ENCODE measurements at regions not wholly inside any gene's neighbourhood (a gene's known extent, or its start where the extent isn't known, plus 50 kb on each side); places are given as distances from the start of the nearest gene placed in this dataset.

- ATAC-seq (no peak), DNase-seq (no peak)
- Histone ChIP-seq H3K4me1 (ENCODE audit: low read depth) (no peaks in the 10 kb centered on the region), H3K4me3 (no peak overlapping the region), H3K36me3 (ENCODE audit: low read depth) (no peaks in the 10 kb centered on the region), H3K9me3 (no peaks in the 10 kb centered on the region)
- intact Hi-C loops (cut with DNase I, micrococcal nuclease): no loop called here
- no peak for TF ChIP-seq CTCF (IDR thresholded peaks at IDR 0.05)
These were observed 529.2 kb downstream of the USP25 start for GRCh38 chr21:16258844-16259611.

GRCh38 chr21:16262091-16262490, 532.3 kb downstream of the USP25 start:
- H3K36me3 ChIP-seq (ENCODE audit: low read depth): no peaks in the 10 kb centered on the region
- intact Hi-C loops (cut with DNase I, micrococcal nuclease): no loop called here
- no peak for TF ChIP-seq CTCF (IDR thresholded peaks at IDR 0.05)
- H3K9me3 ChIP-seq: no peaks in the 10 kb centered on the region
- no peak overlapping the region for H3K4me3 ChIP-seq
- no peaks in the 10 kb centered on the region for H3K4me1 ChIP-seq (ENCODE audit: low read depth)
- no peak for ATAC-seq
- no peak for DNase-seq

GRCh38 chr21:16264319-16264718, 534.5 kb downstream of the USP25 start:
- DNase-seq: no peak

GRCh38 chr21:16269476-16269875, 539.7 kb downstream of the USP25 start:
- DNase-seq: no peak
- no peak for ATAC-seq
- Histone ChIP-seq H3K9me3 (no peaks in the 10 kb centered on the region), H3K36me3 (ENCODE audit: low read depth) (no peaks in the 10 kb centered on the region), H3K4me1 (ENCODE audit: low read depth) (no peaks in the 10 kb centered on the region), H3K4me3 (no peak overlapping the region)
- intact Hi-C loops (cut with DNase I, micrococcal nuclease): no loop called here
- TF ChIP-seq CTCF (IDR thresholded peaks at IDR 0.05): no peak

More at GRCh38 chr21:16264319-16264718, 534.5 kb downstream of the USP25 start:
- intact Hi-C loops (cut with DNase I, micrococcal nuclease): no loop called here
- no peak for ATAC-seq
- no peak overlapping the region for H3K4me3 ChIP-seq
- H3K4me1 ChIP-seq (ENCODE audit: low read depth): no peaks in the 10 kb centered on the region
- H3K9me3 ChIP-seq: no peaks in the 10 kb centered on the region
- no peak for TF ChIP-seq CTCF (IDR thresholded peaks at IDR 0.05)
- H3K36me3 ChIP-seq (ENCODE audit: low read depth): no peaks in the 10 kb centered on the region

GRCh38 chr21:16279731-16280581, 550.2 kb downstream of the USP25 start:
- Histone ChIP-seq H3K4me3 (no peak overlapping the region), H3K4me1 (ENCODE audit: low read depth) (no peaks in the 10 kb centered on the region), H3K36me3 (ENCODE audit: low read depth) (no peaks in the 10 kb centered on the region), H3K9me3 (no peaks in the 10 kb centered on the region)
- no peak for DNase-seq
- no peak for ATAC-seq
- intact Hi-C loops (cut with DNase I, micrococcal nuclease): no loop called here
- TF ChIP-seq CTCF (IDR thresholded peaks at IDR 0.05): no peak

Measured in mucosa of descending colon (tissue), 3 donors.